ENCODE measurements at regions not wholly inside any gene's neighbourhood (a gene's known extent, or its start where the extent isn't known, plus 50 kb on each side); places are given as distances from the start of the nearest gene placed in this dataset.

DNA sequence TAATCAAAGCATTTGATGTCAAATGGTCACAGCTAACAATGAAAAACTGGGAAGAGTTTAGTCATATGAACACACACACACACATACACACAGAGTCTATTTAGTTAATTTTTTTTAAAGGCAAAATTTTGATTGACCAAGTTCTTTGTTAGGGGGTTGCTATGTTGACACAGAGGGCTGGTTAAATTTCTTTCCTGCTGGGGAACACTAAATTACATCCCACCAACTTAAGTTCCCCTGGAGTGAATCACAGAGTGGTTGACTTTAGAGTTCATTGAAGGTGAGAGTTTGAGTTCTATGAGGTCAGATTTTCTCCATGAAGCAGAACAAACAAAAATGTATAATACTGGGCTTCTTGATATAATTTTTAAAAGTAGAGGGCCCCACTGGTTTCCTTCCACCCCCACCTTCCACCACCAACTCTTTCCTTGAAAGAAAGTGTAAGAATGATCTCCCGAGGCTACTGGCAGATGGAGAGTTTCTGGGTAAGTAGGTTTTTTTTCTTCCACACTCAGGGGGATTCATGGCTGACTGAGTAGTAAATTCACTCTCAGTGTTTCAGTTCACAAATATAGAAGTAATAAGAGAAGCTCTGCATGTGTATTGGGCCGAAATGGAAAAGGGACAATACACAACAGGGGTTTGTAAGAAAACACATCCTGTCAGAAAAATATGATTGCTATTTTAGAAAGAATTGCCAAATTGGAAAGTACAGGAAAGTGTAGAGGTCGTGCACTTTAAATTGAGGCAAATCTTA lies 917.0 kb upstream of the LCORL start:
- H4K20me1 ChIP-seq (ENCODE audit: insufficient read depth, low read length): no peaks in the 10 kb centered on the region
- H3K79me2 ChIP-seq (ENCODE audit: insufficient read depth, low read length): no peaks in the 10 kb centered on the region
- H3K27ac Mint-ChIP-seq: no peak overlapping the region
- no peaks in the 10 kb centered on the region for H3K4me1 Mint-ChIP-seq
- H3K9ac ChIP-seq (ENCODE audit: insufficient read depth, low read length, poor library complexity, severe bottlenecking): no peak overlapping the region
- no peak overlapping the region for H3K4me3 ChIP-seq (replicated peaks in 1 of 3; ENCODE audit: low read depth in 2 of 3, low read length in 3 of 3)
- H2AFZ ChIP-seq (ENCODE audit: insufficient read depth, low read depth, low read length, poor library complexity, severe bottlenecking): no peak overlapping the region
- no peaks in the 10 kb centered on the region for H3K36me3 ChIP-seq (replicated peaks in 1 of 2; ENCODE audit: control insufficient read depth in 1 of 2, insufficient read depth in 2 of 2, low read length in 2 of 2)
- H3K4me2 ChIP-seq (replicated peaks; ENCODE audit: extremely low read depth, low read length, poor library complexity, severe bottlenecking): no peak overlapping the region
- H3K4me3 Mint-ChIP-seq: no peak overlapping the region
- H3K9me3 ChIP-seq (replicated peaks in 1 of 2; ENCODE audit: control insufficient read depth in 1 of 2, insufficient read depth in 1 of 2, low read length in 2 of 2): peaks cover 6 to 7% of the 10 kb centered on the region in 2 donors
- no peaks in the 10 kb centered on the region for H3K27me3 Mint-ChIP-seq (ENCODE audit: low read depth in 3 of 3)
- H3K27ac ChIP-seq (ENCODE audit: low read depth in 1 of 2, low read length in 2 of 2): no peak overlapping the region
- no peaks in the 10 kb centered on the region for H3K27me3 ChIP-seq (ENCODE audit: control insufficient read depth in 2 of 2, insufficient read depth in 2 of 2, low read length in 2 of 2)
- 67% methylated on average over 1 of the region's 3 CpGs for WGBS (ENCODE audit: insufficient coverage)
- H3K36me3 Mint-ChIP-seq: no peaks in the 10 kb centered on the region
- intact Hi-C loops (cut with micrococcal nuclease): no loop called here
- H3K4me1 ChIP-seq (ENCODE audit: control insufficient read depth in 1 of 2, insufficient read depth in 2 of 2, low read length in 2 of 2): no peaks in the 10 kb centered on the region
- H3K9me3 Mint-ChIP-seq: peaks cover 0 to 9% (median 2%) of the 10 kb centered on the region in 7 donors
- DNase-seq: no peak
- TF ChIP-seq, protein P1, sequence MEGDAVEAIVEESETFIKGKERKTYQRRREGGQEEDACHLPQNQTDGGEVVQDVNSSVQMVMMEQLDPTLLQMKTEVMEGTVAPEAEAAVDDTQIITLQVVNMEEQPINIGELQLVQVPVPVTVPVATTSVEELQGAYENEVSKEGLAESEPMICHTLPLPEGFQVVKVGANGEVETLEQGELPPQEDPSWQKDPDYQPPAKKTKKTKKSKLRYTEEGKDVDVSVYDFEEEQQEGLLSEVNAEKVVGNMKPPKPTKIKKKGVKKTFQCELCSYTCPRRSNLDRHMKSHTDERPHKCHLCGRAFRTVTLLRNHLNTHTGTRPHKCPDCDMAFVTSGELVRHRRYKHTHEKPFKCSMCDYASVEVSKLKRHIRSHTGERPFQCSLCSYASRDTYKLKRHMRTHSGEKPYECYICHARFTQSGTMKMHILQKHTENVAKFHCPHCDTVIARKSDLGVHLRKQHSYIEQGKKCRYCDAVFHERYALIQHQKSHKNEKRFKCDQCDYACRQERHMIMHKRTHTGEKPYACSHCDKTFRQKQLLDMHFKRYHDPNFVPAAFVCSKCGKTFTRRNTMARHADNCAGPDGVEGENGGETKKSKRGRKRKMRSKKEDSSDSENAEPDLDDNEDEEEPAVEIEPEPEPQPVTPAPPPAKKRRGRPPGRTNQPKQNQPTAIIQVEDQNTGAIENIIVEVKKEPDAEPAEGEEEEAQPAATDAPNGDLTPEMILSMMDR (IDR thresholded peaks at IDR 0.05): no peak

DNA sequence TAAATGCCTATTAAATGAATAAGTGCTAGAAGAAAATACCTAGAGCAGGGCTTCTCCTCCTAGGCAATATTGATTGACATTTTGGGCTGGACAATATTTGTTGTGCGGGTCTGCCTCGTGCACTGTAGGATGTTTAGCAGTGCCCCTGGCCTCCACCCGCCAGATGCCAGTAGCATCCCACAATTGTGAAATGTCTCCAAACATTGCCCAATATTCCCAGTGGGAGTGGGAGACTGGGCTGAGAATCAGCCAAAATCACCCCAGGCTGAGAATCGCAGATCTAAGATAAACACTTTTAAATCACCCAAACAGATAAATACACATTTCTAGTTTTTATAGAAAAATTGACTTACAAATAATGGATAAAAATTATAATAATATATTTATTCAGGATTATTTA lies 916.2 kb upstream of the LCORL start:
- intact Hi-C loops (cut with micrococcal nuclease): no loop called here
- peaks cover 0 to 9% (median 2%) of the 10 kb centered on the region in 7 donors for H3K9me3 Mint-ChIP-seq
- no peaks in the 10 kb centered on the region for H3K36me3 ChIP-seq (replicated peaks in 1 of 2; ENCODE audit: control insufficient read depth in 1 of 2, insufficient read depth in 2 of 2, low read length in 2 of 2)

More for the DNA sequence above, 916.2 kb upstream of the LCORL start:
- Histone ChIP-seq H3K9ac (ENCODE audit: insufficient read depth, low read length, poor library complexity, severe bottlenecking) (no peak overlapping the region), H3K27me3 (ENCODE audit: control insufficient read depth in 2 of 2, insufficient read depth in 2 of 2, low read length in 2 of 2) (no peaks in the 10 kb centered on the region), H3K4me2 (replicated peaks; ENCODE audit: extremely low read depth, low read length, poor library complexity, severe bottlenecking) (no peak overlapping the region), H4K20me1 (ENCODE audit: insufficient read depth, low read length) (no peaks in the 10 kb centered on the region), H2AFZ (ENCODE audit: insufficient read depth, low read depth, low read length, poor library complexity, severe bottlenecking) (no peak overlapping the region), H3K4me3 (replicated peaks in 1 of 3; ENCODE audit: low read depth in 2 of 3, low read length in 3 of 3) (no peak overlapping the region), H3K79me2 (ENCODE audit: insufficient read depth, low read length) (no peaks in the 10 kb centered on the region), H3K4me1 (ENCODE audit: control insufficient read depth in 1 of 2, insufficient read depth in 2 of 2, low read length in 2 of 2) (no peaks in the 10 kb centered on the region), H3K9me3 (replicated peaks in 1 of 2; ENCODE audit: control insufficient read depth in 1 of 2, insufficient read depth in 1 of 2, low read length in 2 of 2) (peaks cover 6 to 7% of the 10 kb centered on the region in 2 donors), H3K27ac (ENCODE audit: low read depth in 1 of 2, low read length in 2 of 2) (no peak overlapping the region)
- TF ChIP-seq, protein P1 (IDR thresholded peaks at IDR 0.05): no peak
- no peak for DNase-seq
- no peaks in the 10 kb centered on the region for H3K36me3 Mint-ChIP-seq
- no peak overlapping the region for H3K27ac Mint-ChIP-seq
- H3K27me3 Mint-ChIP-seq (ENCODE audit: low read depth in 3 of 3): no peaks in the 10 kb centered on the region
- no peaks in the 10 kb centered on the region for H3K4me1 Mint-ChIP-seq
- no CpG with 5 or more reads among the region's 4 CpGs for WGBS (ENCODE audit: insufficient coverage)
- no peak overlapping the region for H3K4me3 Mint-ChIP-seq
